IMR-90 (cell line): ENCODE measurements at regions not wholly inside any gene's neighbourhood (a gene's known extent, or its start where the extent isn't known, plus 50 kb on each side); places are given as distances from the start of the nearest gene placed in this dataset.

Source experiments
- ATAC-seq: fragments of 200-7000 bp; cut with Tn5 transposase; 2 replicates; pipeline ENCODE4 v1.9.1; 2020; ENCODE audit warnings: low read depth, mild to moderate bottlenecking, moderate library complexity
- BruUV-seq: library from RNA; stranded (reverse); fragments of 400-500 nt; replicated peaks from 2 replicates; lab custom pipeline; 2021; lab: Mats Ljungman, UMichigan
- CTCF ChIA-PET: fragments of 300-600 bp; formaldehyde crosslinking; extraction: SDS; loops from one replicate; lab custom pipeline; 2021; ENCODE audit warnings: antibody characterized with exemption; lab: Yijun Ruan, JAX
- POLR2A ChIA-PET: fragments of 300-600 bp; sonication (Branson Sonifier 250); formaldehyde crosslinking; loops from one replicate; lab custom pipeline; 2022; ENCODE audit warnings: antibody characterized with exemption; ENCODE audit not compliant: unreplicated experiment; lab: Charles Lee
- DNase-seq: peaks from one replicate; pipeline ENCODE4 v3.0.0; 2013
- H2AFZ ChIP-seq: replicated peaks from 2 replicates; pipeline ENCODE3; 2013; ENCODE audit warnings: low read length, mild to moderate bottlenecking; ENCODE audit not compliant: poor library complexity
- H2AK5ac ChIP-seq: 2 replicates; pipeline ENCODE4 v1.6.1; 2013; ENCODE audit warnings: low read depth, low read length, inconsistent platforms
- H2AK9ac ChIP-seq: replicated peaks from 2 replicates; pipeline ENCODE3; 2013; ENCODE audit warnings: mild to moderate bottlenecking, low read depth, low read length, moderate library complexity; ENCODE audit not compliant: poor library complexity
- H2BK120ac ChIP-seq: 2 replicates; pipeline ENCODE4 v1.6.1; 2013; ENCODE audit warnings: low read depth, low read length, inconsistent platforms
- H2BK15ac ChIP-seq: 3 replicates; pipeline ENCODE4 v1.6.1; 2013; ENCODE audit warnings: low read depth, low read length, inconsistent platforms
- H2BK20ac ChIP-seq: 2 replicates; pipeline ENCODE4 v1.6.1; 2013; ENCODE audit warnings: low read depth, mild to moderate bottlenecking, inconsistent platforms, low read length, moderate library complexity
- H2BK5ac ChIP-seq: 2 replicates; pipeline ENCODE4 v1.6.1; 2013; ENCODE audit warnings: mild to moderate bottlenecking, low read depth, low read length, inconsistent platforms; ENCODE audit not compliant: poor library complexity, severe bottlenecking
- H3K14ac ChIP-seq: replicated peaks from 2 replicates; pipeline ENCODE4 v1.6.1; 2013; ENCODE audit warnings: low read depth, low read length, inconsistent platforms
- H3K18ac ChIP-seq: 2 replicates; pipeline ENCODE4 v1.6.1; 2013; ENCODE audit warnings: low read depth, low read length, control low read depth
- H3K23ac ChIP-seq: 2 replicates; pipeline ENCODE4 v1.6.1; 2013; ENCODE audit warnings: low read depth, low read length, inconsistent platforms
- H3K27ac ChIP-seq: 2 replicates; pipeline ENCODE4 v1.5.1; 2013; ENCODE audit warnings: mild to moderate bottlenecking, control low read depth, low read length; ENCODE audit not compliant: insufficient read depth
- H3K27me3 ChIP-seq: 2 replicates; pipeline ENCODE4 v1.6.1; 2013; ENCODE audit warnings: low read length; ENCODE audit not compliant: control insufficient read depth, insufficient read depth
- H3K36me3 ChIP-seq: 2 replicates; pipeline ENCODE4 v1.6.1; 2013; ENCODE audit warnings: low read length, mixed read lengths; ENCODE audit not compliant: control insufficient read depth, insufficient read depth
- H3K4ac ChIP-seq: 2 replicates; pipeline ENCODE4 v1.6.1; 2013; ENCODE audit warnings: low read depth, low read length, inconsistent platforms
- H3K4me1 ChIP-seq: 2 replicates; pipeline ENCODE4 v1.6.1; 2013; ENCODE audit warnings: low read length, mixed read lengths; ENCODE audit not compliant: control insufficient read depth, insufficient read depth
- H3K4me2 ChIP-seq: 2 replicates; pipeline ENCODE4 v1.6.1; 2013; ENCODE audit warnings: low read depth, mild to moderate bottlenecking, control low read depth, low read length, moderate library complexity
- H3K4me3 ChIP-seq: 2 replicates; pipeline ENCODE4 v1.5.1; 2013; ENCODE audit warnings: low read depth, mild to moderate bottlenecking, control low read depth, low read length, moderate library complexity; ENCODE audit not compliant: insufficient read depth
- H3K56ac ChIP-seq: 2 replicates; pipeline ENCODE4 v1.6.1; 2013; ENCODE audit warnings: low read length, inconsistent platforms; ENCODE audit not compliant: insufficient read depth; ENCODE audit errors: extremely low read depth
- H3K79me1 ChIP-seq, 2 experiments: 2 replicates each; pipeline ENCODE4 v1.6.1; 2013; ENCODE audit warnings: low read length in 2 of 2, inconsistent platforms in 1 of 2, low read depth in 1 of 2
- H3K9ac ChIP-seq: 2 replicates; pipeline ENCODE4 v1.6.1; 2013; ENCODE audit warnings: low read depth, low read length, control low read depth
- H3K9me1 ChIP-seq: 2 replicates; pipeline ENCODE4 v1.6.1; 2013; ENCODE audit warnings: low read length, inconsistent platforms; ENCODE audit not compliant: insufficient read depth
- H3K9me3 ChIP-seq: 2 replicates; pipeline ENCODE4 v1.6.1; 2013; ENCODE audit warnings: low read length; ENCODE audit not compliant: control insufficient read depth, insufficient read depth
- H4K20me1 ChIP-seq: 2 replicates; pipeline ENCODE4 v1.6.1; 2013; ENCODE audit warnings: low read length, inconsistent platforms; ENCODE audit not compliant: insufficient read depth
- H4K5ac ChIP-seq: 2 replicates; pipeline ENCODE4 v1.6.1; 2013; ENCODE audit warnings: mild to moderate bottlenecking, low read depth, low read length, control low read depth
- H4K8ac ChIP-seq, 2 experiments: 2 replicates each; pipeline ENCODE4 v1.6.1; 2013; ENCODE audit warnings: low read depth in 2 of 2, low read length in 2 of 2, control low read depth in 1 of 2, inconsistent platforms in 1 of 2
- H4K91ac ChIP-seq: 2 replicates; pipeline ENCODE4 v1.6.1; 2013; ENCODE audit warnings: low read depth, low read length, inconsistent platforms; ENCODE audit not compliant: insufficient read depth
- CEBPB ChIP-seq: IDR thresholded peaks from 2 replicates; pipeline ENCODE4 v1.6.1; 2012; ENCODE audit warnings: low read depth, low read length, improper control_type of control experiment
- CTCF ChIP-seq: conservative IDR thresholded peaks from 2 replicates; pipeline ENCODE4 v1.5.1; 2012; ENCODE audit warnings: mild to moderate bottlenecking, low read depth, low read length, improper control_type of control experiment
- SMC3 ChIP-seq: fragments of 150-350 bp; IDR thresholded peaks from 2 replicates; pipeline ENCODE4 v1.6.1; 2016; ENCODE audit warnings: low read depth, mild to moderate bottlenecking, antibody characterized with exemption, low read length, moderate library complexity
- WGBS, 2 experiments: methylation state at CpG; one replicate each; pipeline versions ENCODE4 v1.1.5 to v1.1.7; 2013; ENCODE audit warnings: missing lambda C conversion rate in 2 of 2; ENCODE audit not compliant: insufficient read length in 1 of 2; ENCODE audit errors: extremely low coverage in 2 of 2; 5-methylcytosine and 5-hydroxymethylcytosine counted together
- dilution Hi-C: fragments of 300-500 bp; cut with HindIII; formaldehyde crosslinking; loops from one replicate; pipeline ENCODE4 v1.14.3; 2018; ENCODE audit warnings: low sequenced_read_pairs; ENCODE audit not compliant: unreplicated experiment
- in situ Hi-C: fragments of 300-500 bp; cut with MboI; formaldehyde crosslinking; loops from 3 replicates; pipeline ENCODE4 v1.14.3; 2019; ENCODE audit warnings: low sequenced_read_pairs, inconsistent platforms, mixed read lengths
- intact Hi-C: fragments of 100-400 bp; cut with micrococcal nuclease; formaldehyde crosslinking; loops from 2 replicates; pipeline ENCODE4 v1.10.0; 2022

DNA sequence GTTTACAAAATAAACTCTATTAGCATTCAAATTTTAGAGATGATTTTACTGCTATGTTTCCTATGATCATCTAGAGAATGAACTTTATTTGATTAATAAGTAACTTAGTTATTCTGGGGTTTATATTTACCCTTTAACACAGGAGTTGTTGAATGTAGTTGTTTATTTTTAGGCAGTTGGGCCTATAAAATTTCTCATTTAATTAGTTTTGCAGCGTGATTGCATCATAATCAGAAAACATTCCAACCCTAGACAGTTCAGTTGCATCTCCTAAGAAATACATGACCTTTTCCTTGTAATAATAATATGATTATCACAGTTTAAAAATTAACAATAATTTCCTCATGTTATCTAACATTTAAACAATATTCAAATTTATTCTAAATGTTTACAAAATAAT is 224.7 kb upstream of the CDH7 start:
- intact Hi-C loops (no loop called here), dilution Hi-C loops (no loop called here), in situ Hi-C loops (no loop called here)
- peaks cover 9% of the 10 kb centered on the region for H3K9me3 ChIP-seq
- no peaks in the 10 kb centered on the region for H3K79me1 ChIP-seq
- no peak overlapping the region for H3K23ac ChIP-seq
- TF ChIP-seq CTCF: no peak
- peak; percentile 57; the same call in 1 of the 2 replicates for TF ChIP-seq CEBPB
- no peak for TF ChIP-seq SMC3
- no peak overlapping the region for H2AK5ac ChIP-seq
- H3K27me3 ChIP-seq: no peaks in the 10 kb centered on the region
- H2BK15ac ChIP-seq: no peak overlapping the region
- no peak overlapping the region for H4K8ac ChIP-seq
- no peaks in the 10 kb centered on the region for H3K4me1 ChIP-seq
- no peak overlapping the region for H4K5ac ChIP-seq
- ChIA-PET POLR2A (no interaction called here), CTCF (no interaction called here)
- no peak overlapping the region for H3K14ac ChIP-seq
- no peak overlapping the region for H3K4me3 ChIP-seq
- H3K18ac ChIP-seq: no peak overlapping the region
- no peak overlapping the region for H2AK9ac ChIP-seq
- no peak overlapping the region for H4K91ac ChIP-seq
- H3K56ac ChIP-seq: no peak overlapping the region
- no peaks in the 10 kb centered on the region for H3K9me1 ChIP-seq
- no TSS peak for BruUV-seq
- H3K4ac ChIP-seq: no peak overlapping the region
- no peak overlapping the region for H2BK20ac ChIP-seq
- ATAC-seq (no peak), DNase-seq (no peak)
- H3K36me3 ChIP-seq: no peaks in the 10 kb centered on the region
- no peaks in the 10 kb centered on the region for H4K20me1 ChIP-seq
- no peak overlapping the region for H3K27ac ChIP-seq
- no peak overlapping the region for H2BK120ac ChIP-seq
- no peak overlapping the region for H3K4me2 ChIP-seq
- H2BK5ac ChIP-seq: no peak overlapping the region
- no peak overlapping the region for H3K9ac ChIP-seq
- no peak overlapping the region for H2AFZ ChIP-seq
- WGBS, 2 experiments: no CpG with 5 or more reads among the region's 1 CpG
